Endothelial cell of umbilical vein (primary cell): ENCODE measurements at regions not wholly inside any gene's neighbourhood (a gene's known extent, or its start where the extent isn't known, plus 50 kb on each side); places are given as distances from the start of the nearest gene placed in this dataset.

ENCODE experiments used
- FOS ChIP-seq: IDR thresholded peaks from 2 replicates; pipeline ENCODE4 v1.6.1; 2011; ENCODE audit warnings: mild to moderate bottlenecking, low read length, moderate library complexity, borderline replicate concordance; ENCODE audit not compliant: insufficient read depth
- GATA2 ChIP-seq: IDR thresholded peaks from 2 replicates; pipeline ENCODE4 v1.7.0; 2011; ENCODE audit warnings: low read depth, mild to moderate bottlenecking, moderate library complexity, mixed read lengths, low read length; ENCODE audit not compliant: insufficient read length, insufficient read depth
- JUN ChIP-seq: IDR thresholded peaks from 2 replicates; pipeline ENCODE4 v1.6.1; 2011; ENCODE audit warnings: borderline replicate concordance, low read depth; ENCODE audit not compliant: insufficient read length, insufficient read depth
- POLR2A ChIP-seq: IDR thresholded peaks from 2 replicates; pipeline ENCODE4 v1.6.1; 2012; ENCODE audit warnings: low read depth, mild to moderate bottlenecking, control low read depth, low read length
- POLR2AphosphoS5 ChIP-seq: IDR thresholded peaks from 2 replicates; pipeline ENCODE4 v1.6.1; 2012; ENCODE audit warnings: low read depth, mild to moderate bottlenecking, control low read depth, low read length, moderate library complexity; ENCODE audit not compliant: insufficient read depth
- TF ChIP-seq, protein P1 (sequence below), 2 donors: IDR thresholded peaks; 1 replicate in 1 of 2; 2 replicates in 1 of 2; pipeline ENCODE4 v1.5.1; 2011; ENCODE audit warnings: low read length in 2 of 2, mild to moderate bottlenecking in 2 of 2, moderate library complexity in 2 of 2, control low read depth in 1 of 2, inconsistent platforms in 1 of 2, low read depth in 1 of 2; ENCODE audit not compliant: insufficient read depth in 1 of 2; ENCODE audit errors: extremely low read depth in 1 of 2

DNA sequence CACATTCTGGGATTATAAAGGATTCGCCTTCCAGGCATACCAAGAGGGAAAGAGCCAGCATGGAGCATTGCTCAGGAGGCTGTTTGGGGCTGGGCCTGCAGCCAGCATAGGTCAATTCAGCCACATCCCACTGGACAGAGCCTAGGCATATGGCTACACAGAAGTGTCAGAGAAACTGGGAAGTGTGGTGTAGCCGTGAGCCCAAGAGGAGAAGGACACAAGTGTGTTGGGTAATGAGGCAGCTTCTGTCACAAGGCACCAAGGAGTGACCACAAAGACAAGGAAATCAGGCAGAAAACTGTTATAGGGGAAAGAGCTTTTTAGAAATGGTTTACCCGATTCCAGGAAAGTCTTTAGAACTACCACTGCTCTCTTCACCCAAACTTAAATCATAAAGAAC lies 178.6 kb upstream of the TBL1X start:
- TF ChIP-seq, protein P1, sequence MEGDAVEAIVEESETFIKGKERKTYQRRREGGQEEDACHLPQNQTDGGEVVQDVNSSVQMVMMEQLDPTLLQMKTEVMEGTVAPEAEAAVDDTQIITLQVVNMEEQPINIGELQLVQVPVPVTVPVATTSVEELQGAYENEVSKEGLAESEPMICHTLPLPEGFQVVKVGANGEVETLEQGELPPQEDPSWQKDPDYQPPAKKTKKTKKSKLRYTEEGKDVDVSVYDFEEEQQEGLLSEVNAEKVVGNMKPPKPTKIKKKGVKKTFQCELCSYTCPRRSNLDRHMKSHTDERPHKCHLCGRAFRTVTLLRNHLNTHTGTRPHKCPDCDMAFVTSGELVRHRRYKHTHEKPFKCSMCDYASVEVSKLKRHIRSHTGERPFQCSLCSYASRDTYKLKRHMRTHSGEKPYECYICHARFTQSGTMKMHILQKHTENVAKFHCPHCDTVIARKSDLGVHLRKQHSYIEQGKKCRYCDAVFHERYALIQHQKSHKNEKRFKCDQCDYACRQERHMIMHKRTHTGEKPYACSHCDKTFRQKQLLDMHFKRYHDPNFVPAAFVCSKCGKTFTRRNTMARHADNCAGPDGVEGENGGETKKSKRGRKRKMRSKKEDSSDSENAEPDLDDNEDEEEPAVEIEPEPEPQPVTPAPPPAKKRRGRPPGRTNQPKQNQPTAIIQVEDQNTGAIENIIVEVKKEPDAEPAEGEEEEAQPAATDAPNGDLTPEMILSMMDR (IDR thresholded peaks at IDR 0.05; ENCODE audit: extremely low read depth in 1 of 2, insufficient read depth in 1 of 2, low read depth in 1 of 2, low read length in 2 of 2), result no peak
- TF ChIP-seq FOS, result no peak
- TF ChIP-seq JUN, result no peak
- no peak for TF ChIP-seq POLR2A
- no peak for TF ChIP-seq POLR2AphosphoS5
- no peak for TF ChIP-seq GATA2
